ENCODE measurements at regions not wholly inside any gene's neighbourhood (a gene's known extent, or its start where the extent isn't known, plus 50 kb on each side); places are given as distances from the start of the nearest gene placed in this dataset.
"Not testable (repeated sequence)": the region's sequence is repeated elsewhere in the genome, so short reads cannot be mapped to it uniquely, and the experiment has no call there.

DNA sequence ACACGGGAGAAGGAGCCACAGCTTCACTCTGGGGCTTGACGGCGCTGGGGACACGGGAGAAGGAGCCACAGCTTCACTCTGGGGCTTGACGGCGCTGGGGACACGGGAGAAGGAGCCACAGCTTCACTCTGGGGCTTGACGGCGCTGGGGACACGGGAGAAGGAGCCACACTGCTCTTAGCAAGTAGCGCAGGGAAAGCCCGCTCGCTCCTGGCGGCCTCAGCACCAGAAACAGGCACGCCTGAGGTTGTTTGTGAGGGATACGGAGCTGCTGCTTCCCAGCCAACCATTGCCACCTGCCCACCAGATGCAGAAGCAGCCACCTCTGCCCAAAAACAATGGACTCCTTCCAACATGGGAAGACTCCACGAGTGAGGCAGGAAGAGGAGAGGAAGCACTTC, 244.0 kb upstream of the MGAT5 start:
- TF ChIP-seq, protein P1, sequence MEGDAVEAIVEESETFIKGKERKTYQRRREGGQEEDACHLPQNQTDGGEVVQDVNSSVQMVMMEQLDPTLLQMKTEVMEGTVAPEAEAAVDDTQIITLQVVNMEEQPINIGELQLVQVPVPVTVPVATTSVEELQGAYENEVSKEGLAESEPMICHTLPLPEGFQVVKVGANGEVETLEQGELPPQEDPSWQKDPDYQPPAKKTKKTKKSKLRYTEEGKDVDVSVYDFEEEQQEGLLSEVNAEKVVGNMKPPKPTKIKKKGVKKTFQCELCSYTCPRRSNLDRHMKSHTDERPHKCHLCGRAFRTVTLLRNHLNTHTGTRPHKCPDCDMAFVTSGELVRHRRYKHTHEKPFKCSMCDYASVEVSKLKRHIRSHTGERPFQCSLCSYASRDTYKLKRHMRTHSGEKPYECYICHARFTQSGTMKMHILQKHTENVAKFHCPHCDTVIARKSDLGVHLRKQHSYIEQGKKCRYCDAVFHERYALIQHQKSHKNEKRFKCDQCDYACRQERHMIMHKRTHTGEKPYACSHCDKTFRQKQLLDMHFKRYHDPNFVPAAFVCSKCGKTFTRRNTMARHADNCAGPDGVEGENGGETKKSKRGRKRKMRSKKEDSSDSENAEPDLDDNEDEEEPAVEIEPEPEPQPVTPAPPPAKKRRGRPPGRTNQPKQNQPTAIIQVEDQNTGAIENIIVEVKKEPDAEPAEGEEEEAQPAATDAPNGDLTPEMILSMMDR (conservative IDR thresholded peaks at IDR 0.05; ENCODE audit: low read length): not testable (repeated sequence)
- TF ChIP-seq EZH2phosphoT487 (IDR thresholded peaks at IDR 0.05; ENCODE audit: borderline replicate concordance, low read depth, low read length): not testable (repeated sequence)
